NCI-H446 (cell line): ENCODE measurements at regions not wholly inside any gene's neighbourhood (a gene's known extent, or its start where the extent isn't known, plus 50 kb on each side); places are given as distances from the start of the nearest gene placed in this dataset.
"Not testable (repeated sequence)": the region's sequence is repeated elsewhere in the genome, so short reads cannot be mapped to it uniquely, and the experiment has no call there.

Experiments
- DNase-seq, 2 experiments: peaks; one replicate each; lab custom pipeline; 2025; lab: John Stamatoyannopoulos, UW

DNA sequence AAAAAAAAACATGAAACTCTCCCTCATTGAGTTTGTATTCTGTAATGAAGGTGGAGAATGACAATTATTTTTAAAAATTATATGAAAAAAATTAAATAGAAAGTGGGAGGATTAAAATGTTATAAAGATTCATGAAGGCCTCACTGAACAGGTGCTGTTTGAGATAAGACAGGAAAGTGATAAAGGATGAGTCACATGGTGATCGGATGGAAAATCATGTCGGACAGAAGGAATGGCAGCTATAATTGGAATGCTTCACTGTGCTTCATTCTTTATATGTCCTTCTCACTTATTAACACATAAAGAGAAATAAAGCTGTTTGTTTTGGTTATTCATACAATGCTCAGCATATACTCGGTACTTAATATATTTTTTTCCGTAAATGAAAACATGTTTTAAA is 464.5 kb upstream of the RGMB start:
- DNase-seq = no peak

- no peak for DNase-seq
Measured at GRCh38 chr5:98309785-98310598, 463.5 kb upstream of the RGMB start.

- no peak for DNase-seq
Measured at GRCh38 chr5:98314292-98314691, 459.2 kb upstream of the RGMB start.

GRCh38 chr5:98318386-98318785 is 455.1 kb upstream of the RGMB start:
- no peak for DNase-seq

DNA sequence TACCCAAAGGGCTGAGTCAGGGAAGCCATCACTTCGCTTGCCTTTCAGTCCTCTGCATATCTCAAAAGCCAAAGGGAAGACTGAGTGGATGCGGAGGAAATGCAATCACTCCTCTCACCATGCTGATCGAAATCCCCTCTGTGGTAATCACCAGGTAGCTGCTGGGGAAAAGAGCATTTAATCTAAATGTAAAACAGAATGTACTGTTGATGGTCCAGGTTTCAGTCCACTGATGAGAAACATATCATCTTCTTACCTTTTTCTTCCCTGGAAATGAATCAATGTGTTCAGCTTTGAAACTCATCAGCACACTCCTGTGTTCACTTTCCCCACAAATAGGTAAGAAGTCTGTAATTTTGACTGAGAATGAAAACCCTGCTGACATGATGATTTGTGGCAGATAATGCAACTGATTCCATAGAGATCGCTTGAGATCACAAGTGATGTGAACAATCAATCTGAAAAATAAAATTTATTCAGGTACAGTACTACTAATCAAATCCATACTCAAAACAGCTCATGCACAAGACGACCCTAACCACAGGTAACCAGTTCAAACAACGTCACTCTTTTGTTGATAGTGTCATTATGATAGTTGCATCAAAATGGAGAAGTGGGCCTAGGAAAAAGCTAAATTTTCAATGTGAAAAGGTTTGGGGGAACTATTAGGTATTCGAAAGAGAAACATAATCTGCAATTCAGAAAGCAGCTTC is 454.0 kb upstream of the RGMB start:
- no peak for DNase-seq

DNA sequence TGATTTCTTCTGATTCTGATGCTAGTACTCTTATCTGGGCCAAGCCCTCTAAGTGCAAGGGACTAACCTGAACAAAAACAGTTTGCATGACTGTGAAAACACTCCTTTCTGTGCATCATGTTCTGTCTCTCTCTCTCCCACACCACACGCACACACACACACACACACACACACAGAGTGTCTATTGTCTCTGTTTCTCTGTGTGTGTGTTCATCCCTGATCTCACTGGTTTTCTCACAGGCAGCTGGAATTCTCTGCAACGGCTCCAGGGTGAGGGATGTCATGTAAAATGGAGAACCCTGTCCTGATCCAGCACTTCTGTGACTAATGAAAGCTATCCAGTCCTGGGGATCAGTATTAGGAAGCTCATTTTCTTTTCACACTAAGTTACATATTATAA is 453.1 kb upstream of the RGMB start:
- DNase-seq = no peak

DNA sequence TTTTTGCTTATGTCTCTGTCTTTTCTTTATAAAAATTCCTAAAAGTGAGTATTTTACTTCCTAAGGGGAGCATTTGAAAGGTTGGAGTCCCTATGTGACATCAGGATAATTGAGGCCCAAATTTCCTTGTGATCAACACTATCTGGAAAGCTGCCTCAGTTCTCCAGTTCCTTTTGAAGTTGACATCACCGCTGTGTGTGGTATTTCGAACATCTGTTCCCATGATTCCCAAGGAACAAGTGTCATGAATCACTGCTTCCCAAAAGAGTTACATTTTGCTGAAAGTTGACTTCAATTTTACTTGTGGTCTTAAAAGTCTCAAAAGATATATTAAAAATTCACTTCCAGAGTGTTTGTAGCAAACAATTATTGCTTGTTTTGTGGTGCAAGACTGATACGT is 452.1 kb upstream of the RGMB start:
- no peak for DNase-seq

DNA sequence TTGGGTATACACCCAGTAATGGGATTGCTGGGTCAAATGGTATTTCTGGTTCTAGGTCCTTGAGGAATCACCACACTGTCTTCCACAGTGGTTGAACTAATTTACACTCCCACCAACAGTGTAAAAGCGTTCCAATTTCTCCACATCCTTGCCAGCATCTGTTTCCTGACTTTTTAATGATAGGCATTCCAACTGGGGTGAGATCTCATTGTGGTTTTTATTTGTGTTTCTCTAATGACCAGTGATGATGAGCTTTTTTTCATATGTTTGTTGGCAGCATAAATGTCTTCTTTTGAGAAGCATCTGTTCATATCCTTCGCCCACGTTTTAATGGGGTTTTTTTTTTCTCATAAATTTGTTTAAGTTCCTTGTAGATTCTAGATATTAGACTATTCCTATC is 448.3 kb upstream of the RGMB start:
- DNase-seq = peak in 1 of 2 experiments; percentile 8

DNA sequence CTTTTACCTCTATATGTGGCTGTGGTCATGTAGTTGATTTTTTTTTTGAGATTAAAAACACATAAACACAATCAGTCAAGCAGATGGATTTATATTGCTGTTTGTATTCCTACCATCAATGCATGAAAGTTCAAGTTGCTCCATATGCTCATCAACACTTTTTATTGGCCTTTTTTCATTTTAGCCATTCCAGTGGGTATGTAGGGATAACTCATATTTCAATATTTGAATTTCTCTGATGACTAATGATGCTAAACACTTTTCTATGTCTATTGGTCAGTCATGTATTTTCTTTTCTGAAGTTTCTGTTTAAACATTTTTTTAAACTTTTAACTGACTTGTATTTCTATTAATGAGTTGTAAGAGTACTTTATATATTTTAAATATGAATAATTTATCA is 445.4 kb upstream of the RGMB start:
- DNase-seq = no peak

DNA sequence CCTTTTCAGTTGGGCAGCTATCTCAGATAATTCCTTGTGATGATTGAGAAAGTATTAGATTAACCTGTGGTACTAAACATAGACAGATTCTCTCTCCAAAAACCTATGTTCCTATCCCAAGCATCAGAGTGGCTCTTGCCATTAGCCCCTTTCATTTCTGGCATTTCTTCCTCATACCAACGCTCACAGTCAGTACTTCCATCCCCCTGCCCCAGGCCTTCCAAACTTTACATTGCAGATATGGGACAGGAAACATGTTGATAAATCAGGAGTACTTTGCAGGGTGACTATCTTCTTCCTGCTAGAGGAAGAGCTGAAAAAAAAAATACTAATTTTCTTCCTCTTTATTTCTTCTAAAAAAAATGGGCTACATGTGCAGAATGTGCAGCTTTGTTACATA is 442.6 kb upstream of the RGMB start:
- DNase-seq = no peak

GRCh38 chr5:98333921-98334320 is 439.5 kb upstream of the RGMB start:
- DNase-seq = no peak

DNA sequence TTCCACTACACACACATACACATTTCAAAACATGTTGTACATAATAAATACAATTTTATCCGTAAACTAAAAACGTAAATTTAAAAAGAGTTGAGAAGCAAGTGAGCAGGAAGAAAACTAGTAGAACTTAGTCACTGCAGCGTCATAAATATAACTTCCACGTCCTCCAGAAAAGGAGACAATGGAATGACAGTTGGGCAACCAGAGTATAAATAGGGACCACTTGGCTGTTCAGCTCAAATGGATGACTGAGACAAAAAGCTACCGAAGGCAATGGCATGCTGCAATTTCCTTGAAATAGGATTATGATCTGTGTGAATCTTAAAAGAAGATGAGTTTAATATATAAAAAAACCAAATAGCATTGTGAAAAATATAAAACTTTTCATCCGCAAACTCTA is 438.5 kb upstream of the RGMB start:
- DNase-seq = no peak

DNA sequence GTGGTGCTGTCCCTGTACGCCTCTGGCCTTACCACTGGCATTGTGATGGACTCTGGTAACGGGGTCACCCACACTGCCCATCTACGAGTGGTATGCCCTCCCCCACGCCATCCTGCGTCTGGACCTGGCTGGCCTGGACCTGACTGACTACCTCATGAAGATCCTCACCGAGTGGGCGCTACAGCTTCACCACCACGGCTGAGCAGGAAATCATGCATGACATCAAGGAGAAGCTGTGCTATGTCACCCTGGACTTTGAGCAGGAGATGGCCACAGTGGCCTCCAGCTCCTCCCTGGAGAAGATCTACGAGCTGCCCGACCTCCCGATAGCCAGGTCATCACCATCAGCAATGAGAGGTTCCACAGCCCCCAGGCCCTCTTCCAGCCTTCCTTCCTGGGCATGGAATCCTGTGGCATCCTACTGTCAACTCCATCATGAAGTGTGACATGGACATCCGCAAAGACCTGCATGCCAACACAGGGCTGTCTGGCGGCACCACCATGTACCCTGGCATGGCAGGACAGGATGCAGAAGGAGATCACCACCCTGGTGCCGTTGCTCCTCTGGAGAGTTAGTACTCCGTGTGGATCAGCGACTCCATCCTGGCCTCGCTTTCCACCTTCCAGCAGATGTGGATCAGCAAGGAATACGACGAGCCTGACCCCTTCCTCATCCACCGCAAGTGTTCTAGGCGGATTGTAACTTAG is 434.2 kb upstream of the RGMB start:
- DNase-seq = no peak

GRCh38 chr5:98341038-98342032 is 432.1 kb upstream of the RGMB start:
- DNase-seq = no peak

DNA sequence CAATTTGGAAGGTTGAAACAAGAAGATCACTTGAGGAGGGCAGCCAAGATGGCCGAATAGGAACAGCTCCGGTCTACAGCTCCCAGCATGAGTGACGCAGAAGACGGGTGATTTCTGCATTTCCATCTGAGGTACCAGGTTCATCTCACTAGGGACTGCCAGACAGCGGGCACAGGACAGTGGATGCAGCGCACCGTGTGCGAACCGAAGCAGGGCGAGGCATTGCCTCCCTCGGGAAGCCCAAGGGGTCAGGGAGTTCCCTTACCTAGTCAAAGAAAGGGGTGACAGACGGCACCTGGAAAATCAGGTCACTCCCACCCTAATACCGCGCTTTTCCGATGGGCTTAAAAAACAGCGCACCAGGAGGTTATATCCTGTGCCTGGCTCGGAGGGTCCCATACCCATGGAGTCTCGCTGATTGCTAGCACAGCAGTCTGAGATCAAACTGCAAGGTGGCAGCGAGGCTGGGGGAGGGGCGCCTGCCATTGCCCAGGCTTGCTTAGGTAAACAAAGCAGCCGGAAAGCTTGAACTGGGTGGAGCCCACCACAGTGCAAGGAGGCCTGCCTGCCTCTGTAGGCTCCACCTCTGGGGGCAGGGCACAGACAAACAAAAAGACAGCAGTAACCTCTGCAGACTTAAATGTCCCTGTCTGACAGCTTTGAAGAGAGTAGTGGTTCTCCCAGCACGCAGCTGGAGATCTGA is 430.4 kb upstream of the RGMB start:
- not testable (repeated sequence) for DNase-seq

DNA sequence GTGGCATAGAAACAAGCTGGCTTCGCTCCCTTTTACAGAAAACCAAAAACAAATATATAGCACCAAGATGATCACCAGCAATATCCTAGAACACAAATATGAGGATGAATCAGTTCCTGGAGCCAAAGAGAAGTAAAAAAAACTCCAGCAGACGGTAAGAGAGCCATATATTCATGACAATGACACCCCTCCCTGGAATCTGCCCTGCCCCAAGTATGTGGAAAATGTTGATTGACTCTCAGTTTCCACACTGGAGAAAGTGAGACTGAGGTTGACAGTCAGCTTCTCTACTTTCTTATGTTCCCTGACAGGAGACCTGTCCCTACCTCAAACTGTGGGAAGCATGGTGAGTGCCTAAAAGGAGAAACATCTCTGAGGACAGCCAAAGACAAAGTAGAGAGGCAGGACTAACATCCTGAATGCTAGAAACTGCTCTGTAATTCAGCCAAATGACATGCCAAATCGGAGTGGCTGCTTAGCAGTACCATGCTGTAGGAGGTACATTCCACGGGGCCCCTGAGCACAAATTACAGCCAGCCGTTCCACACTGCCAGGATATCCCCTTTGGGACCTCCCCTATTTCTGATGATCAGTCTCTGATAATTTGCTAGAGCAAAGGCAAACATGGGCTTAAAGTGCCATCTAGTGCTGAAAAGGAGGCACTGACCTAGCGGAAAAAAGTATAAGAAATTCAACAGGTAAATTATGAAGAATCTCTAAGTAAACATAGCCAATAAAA is 424.0 kb upstream of the RGMB start:
- DNase-seq = peak in 1 of 2 experiments; percentile 7

GRCh38 chr5:98349990-98350365 is 423.5 kb upstream of the RGMB start:
- no peak for DNase-seq

DNA sequence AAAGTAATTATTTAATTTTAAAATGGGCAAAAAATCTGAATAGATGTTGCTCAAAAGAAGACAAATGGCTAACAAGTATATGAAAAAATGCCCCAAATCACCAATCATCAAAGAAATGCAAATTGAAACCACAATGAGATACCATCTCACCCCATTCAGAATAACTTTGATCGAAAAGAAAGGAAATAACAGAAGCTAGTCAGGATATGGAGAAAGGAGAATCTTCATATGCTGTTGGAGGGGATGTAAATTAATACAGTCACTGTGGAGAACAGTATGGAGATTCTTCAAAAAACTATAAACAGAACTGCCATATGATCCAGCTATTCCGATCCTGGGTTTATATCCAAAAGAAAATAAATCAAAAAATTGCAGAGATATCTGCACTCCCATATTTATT is 418.5 kb upstream of the RGMB start:
- DNase-seq = no peak

- DNase-seq = no peak
Measured at GRCh38 chr5:98360548-98360947, 412.9 kb upstream of the RGMB start.

- DNase-seq = no peak
Measured at GRCh38 chr5:98363157-98363556, 410.3 kb upstream of the RGMB start.
